ENCODE measurements at regions not wholly inside any gene's neighbourhood (a gene's known extent, or its start where the extent isn't known, plus 50 kb on each side); places are given as distances from the start of the nearest gene placed in this dataset.

DNA sequence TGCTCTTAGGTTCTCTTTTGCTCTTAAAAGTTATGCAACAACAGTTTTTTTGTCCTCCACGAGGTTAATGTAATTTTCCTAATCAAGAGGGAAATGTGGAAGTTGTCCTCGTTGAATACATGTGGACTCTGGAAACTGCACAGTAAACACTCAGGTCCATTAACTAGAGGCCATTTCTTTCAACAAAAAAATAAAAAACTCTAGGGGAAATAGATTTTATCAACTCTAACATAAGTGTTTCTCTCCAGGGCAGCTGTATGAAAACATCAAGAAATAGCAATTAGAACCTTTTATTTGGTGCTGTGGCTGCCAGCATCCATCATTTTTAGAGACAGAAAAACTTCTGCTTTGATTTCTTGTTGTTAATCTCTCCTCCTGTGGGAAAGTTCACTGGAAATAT lies 288.6 kb downstream of the ICE1 start:
- peak in 1 of 2 experiments; percentile 85 for DNase-seq

DNA sequence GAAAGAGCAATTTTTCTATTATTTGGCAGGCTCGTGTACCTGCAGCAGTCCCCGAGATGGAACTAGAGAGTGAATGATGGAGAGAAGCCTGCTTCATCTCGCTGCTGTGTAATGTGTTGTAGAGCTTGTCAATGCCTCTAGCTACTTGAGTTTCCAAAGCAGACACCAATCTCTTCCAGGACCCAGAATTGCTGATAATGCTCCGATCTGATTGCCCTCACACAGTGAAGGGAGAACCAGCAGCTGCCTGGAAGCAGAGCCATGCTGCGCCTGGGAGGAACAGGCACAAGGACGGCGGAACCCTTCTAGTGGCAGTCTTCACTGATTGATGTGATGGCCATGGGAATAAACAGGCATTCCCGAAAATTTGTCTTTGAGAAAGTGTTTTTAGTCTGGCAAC lies 288.0 kb downstream of the ICE1 start:
- DNase-seq, result peak; percentile 29 to 62

DNA sequence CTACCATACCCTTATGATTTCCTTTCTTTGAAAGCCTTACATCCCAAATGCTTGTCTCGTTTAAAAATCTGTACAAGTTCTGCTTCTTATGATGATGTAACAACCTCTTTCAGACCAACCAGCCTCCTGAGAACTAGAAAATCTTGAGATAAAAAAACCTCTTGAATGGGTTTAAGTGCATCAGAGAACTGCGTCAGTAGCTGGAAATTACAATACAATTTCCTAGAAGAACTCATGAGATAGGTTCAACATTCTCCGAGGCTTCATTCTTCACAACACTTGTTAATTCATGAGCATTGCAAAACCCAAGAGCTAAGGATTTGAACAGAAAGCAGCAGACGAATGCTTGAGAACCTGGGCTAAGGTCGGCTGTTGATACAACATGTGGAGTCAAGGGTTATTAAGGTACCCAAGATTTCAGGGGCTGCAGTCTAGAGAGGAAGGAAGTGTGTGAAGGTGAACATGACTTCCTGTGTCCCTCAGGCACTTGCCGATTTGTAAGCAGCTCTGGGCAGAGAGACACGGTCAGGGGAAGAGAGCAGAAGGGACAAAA lies 286.0 kb downstream of the ICE1 start:
- no peak for DNase-seq

DNA sequence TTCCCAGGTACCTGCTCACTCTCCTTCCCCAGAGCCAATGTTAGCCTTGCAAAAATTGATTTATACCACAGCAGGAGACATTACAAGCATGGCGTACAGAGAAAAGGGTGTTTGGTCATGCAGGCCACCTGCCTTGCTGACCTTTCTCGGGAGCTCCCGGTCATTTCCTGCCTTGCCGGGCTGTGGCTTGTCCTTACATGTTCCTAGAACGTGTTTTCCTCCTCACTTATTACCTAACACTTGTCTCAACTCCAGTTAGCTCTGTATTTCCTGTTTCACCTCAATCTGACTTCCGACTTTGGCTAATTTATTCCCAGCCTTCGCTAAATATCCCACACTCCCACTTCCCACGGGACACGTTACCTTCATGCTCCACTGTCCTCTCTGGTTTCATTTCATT lies 282.5 kb downstream of the ICE1 start:
- no peak for DNase-seq

DNA sequence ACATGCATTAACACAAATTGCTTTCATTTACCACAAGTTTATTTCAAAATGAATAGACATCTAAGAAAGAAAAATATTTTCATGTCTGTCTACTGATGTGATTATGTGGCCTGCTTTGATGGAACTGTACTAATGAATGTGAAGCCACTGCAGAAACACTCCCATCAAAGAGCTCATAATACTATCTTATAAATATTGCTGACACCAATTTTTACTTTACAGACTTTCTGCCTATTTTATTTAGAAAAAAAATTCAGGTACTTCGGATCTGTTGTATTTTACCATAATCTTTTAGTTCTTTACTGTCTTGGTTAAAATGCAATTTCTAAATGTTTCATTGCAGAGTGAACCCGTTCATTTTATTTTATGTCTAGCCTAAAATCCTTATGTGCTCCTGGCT lies 281.9 kb downstream of the ICE1 start:
- no peak for DNase-seq

DNA sequence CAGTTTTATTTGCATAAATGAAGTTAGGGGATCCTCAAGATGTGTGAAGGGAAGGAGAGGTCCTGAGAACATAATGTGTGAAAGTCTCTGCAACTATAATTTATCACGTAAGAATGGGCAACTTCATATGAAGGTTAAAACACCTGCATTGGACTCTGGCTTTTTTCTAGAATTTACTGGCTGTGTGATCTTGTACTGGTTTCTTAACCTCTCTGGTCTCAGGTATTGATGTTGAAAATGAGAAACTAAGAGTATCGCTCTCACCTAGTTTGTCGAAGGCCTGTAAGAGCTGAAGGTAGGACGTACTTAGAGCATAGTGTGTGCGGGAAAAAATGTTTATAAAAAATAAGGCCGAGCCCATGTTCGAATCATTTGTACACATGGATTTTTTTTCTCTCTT lies 280.5 kb downstream of the ICE1 start:
- DNase-seq, result no peak

DNA sequence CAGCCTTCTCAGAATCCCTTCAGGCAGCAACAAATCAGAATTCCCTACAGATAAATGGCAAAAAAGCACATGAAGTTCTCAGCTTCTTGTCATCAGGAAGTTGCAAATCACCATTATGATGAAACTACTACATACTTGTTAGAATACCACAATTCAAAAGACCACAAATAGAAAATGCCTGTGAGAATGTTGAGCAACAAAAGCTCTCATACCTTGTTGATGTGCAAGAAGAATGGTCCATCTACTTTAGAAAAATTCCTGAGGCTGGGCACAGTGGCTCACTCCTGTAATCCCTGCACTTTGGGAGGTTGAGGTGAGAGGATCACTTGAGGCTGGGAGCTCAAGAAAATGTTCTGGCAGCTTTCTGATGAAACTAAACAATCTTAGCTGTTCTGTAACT lies 278.1 kb downstream of the ICE1 start:
- no peak for DNase-seq

DNA sequence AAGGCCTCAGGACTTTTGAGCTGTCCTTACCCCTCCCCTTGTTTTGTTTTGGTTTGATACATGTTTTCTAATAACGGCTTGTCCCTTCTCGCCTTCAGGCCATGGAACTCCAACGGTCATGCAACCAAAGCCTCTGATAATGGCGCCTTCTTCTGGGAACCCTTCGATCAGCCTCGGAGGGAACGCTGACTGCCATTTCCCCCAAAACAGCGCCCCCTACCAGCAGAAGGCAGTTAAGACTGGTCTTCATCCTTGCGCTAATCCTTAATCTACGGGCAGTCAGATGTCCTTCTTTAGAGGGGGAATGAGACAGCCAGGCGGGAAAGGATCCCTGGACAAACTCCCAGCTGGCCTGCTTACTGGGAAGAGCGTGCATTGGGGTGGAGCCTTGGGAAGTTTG lies 276.6 kb downstream of the ICE1 start:
- DNase-seq, result no peak

DNA sequence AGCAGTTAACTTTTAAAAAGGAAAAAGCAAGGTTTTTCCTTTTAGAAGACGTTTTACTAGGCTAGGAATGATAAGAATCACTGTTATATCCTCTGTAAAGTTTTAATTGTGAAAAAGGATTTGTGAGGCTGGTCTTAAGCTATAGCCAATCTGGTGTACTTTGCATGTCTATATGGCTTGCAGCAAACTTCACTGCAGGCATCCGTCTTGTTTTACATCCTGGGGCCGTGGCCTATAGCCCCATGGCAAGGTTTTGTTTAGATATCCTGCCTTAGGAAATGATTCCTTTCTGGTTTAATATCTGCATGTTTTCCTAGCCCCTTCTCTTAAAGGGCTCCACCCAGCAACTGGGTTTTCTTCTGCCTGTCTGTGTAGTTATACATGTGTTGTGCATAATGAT lies 272.8 kb downstream of the ICE1 start:
- DNase-seq, result no peak

DNA sequence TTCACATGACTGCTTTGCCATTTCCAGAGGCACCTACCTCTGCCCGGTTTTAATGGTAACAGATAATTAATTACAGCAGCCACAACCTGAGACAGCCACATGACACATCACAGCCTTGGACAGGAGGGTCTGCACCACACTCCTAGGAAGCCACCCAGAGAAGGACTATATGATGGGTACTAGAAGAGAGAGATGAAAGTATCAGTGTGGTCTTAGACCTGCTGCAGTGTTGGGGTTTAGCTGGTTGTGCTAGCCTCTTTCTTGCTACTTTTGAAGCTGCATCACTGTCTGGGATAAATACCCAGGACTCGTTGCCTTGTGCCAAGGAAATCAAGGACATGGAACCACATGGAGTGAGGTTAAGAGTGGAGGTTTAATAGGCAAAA lies 266.4 kb downstream of the ICE1 start:
- DNase-seq, result no peak

DNA sequence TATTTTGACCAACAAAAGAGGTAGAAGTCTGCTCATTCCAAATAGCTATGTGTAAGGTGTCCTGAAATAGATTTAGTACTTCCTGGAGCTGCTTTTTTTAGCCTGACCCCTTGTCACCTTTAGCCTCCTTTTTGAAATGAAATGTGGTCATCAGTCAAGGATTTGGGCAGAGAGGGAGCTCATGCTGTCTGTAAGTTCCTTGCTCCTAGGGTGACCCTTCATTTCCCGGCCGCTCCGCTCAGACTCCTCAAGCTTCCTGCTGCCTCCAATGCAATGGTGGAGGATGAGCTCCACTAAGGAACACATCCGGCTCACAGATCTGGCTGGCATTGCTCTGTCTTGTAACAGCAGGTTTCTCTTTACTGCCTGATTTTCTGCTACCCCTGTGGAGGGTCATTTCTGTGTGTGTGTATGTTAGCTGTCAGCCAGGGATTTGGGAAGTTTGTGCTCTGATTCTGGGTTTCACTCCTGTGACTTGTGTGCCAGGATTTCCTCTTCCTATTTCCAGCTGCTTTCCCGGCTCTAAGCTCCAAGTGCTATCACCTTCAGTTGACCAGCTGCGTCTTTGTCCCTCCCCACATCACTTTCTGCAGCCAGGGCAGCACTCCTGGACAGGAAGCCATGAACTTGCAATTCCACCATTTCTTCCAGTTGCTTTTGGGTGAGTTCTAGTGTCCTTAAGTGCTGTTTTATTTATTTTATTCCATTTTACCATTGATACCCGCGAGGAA lies 265.9 kb downstream of the ICE1 start:
- DNase-seq, result no peak

DNA sequence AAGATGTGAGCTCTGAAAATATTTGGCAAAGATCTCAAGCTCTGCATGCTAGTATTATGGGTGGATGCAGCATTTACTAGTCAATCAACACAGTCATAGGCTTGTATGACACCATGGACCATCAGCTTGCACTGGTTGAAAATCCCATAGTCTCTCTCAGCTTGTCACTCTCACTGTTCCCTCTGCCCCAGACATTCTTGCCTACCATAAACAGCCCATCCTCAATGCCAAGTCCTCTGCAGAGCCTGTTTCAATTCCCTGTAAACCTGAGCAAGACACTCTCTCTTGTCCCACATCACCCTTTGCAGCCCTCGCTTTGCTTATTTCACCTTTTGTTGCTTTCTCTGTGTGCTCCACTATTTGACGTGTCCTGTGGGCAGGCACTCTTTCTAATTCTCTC lies 264.6 kb downstream of the ICE1 start:
- no peak for DNase-seq

DNA sequence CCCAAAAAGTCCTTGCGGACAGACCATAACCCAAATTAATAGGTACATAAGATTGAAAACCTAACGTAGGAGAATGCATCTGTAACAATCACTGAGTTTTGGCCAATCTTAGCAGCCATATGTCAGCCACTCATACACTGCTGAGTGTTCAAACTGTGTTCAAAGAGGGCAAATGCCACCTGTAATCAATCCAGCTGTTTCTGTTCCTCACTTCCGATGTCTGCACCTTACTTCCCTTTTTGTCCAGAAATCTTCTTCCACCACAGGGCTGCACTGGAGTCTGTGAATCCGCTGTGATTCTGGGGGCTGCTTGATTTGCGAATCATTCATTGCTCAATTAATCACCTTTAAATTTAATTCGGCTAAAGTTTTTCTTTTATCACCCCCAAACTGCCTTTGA lies 263.9 kb downstream of the ICE1 start:
- DNase-seq, result no peak

DNA sequence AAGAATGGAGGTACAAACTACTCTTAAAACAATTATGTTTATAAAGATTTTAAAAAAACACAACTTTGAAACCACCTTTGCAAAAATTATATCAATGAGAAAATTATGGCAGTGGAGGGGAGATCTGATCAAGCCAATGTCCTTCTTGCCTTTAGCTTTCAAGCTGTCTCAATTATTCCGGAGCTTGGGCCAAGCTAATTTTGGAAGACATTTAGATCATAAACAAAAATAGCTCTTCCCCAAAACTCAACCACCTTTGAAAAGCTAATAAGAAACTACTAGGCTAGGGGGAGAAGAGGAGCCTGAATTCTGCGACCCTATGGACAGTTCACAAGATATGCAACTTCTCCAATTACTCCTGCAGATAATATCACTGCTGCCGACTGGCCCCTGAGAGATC lies 263.3 kb downstream of the ICE1 start:
- DNase-seq, result no peak

DNA sequence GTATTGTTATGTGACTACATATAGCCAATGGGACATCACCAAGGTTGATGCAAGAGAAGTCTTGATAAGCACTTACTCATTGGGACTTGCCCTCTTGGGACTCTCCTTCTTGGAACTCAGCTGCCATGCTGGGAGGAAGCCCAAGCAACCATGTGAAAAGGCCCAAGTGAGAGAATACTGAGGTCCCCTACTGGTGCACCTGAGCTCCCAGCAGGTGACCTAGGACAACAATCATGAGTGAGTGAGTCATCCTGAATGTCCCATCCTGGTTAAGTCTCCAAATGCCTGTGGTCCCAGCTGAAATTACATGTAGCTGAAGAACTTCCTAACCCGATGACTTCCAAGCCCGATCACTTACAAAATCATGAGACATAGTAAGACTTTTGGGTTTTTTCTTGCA lies 260.7 kb downstream of the ICE1 start:
- DNase-seq, result no peak

DNA sequence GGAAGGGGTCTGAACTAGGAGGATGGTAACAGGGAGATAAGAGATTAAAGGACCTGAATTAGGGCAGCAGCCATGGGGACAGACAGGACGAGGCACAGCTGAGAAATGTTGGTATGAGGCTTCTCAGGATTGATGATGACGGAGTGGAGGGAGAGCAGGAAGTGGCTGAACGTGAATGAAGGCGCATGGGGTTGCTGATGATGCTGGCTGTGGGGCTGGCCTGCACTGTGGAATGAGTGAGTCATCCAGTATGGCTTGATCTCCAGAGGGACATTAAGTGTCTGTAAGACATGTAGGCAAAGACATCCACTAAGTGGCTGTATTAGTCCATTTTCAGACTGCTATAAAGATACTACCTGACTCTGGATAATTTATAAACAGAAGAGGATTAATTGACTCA lies 256.4 kb downstream of the ICE1 start:
- DNase-seq, result no peak

DNA sequence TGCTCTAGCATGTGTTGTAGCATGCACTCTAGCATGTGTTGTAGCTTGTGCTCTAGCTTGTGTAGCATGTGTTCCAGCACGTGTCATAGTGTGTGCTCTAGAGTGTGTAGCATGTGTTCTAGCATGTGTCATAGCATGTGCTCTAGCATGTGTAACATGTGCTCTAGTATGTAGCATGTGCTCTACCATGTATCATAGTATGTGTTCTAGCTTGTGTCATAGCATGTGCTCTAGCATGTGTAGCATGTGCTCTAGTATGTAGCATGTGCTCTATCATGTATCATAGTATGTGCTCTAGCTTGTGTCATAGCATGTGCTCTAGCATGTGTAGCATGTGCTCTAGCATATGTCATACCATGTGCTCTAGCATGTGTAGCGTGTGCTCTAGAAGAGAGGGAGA lies 255.3 kb downstream of the ICE1 start:
- DNase-seq, result no peak

DNA sequence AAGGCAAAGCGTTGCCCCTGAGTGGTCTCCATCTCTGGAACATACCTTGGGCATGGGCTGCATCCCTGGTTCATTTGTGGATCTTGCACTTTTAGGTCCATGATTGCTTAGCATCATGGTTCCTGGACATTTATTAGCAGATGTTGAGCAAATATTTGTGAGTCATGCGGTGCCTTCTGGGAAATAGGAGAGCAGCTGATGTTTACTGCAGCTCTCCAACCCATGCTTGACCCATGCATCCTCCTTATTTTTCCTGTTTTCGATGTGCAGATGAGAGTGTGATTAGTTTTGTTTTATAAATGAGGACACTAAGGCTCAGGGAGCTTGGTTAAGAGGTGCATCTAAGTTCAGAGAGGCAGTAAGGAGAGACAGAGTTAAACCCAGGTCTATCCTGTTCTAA lies 253.7 kb downstream of the ICE1 start:
- no peak for DNase-seq

DNA sequence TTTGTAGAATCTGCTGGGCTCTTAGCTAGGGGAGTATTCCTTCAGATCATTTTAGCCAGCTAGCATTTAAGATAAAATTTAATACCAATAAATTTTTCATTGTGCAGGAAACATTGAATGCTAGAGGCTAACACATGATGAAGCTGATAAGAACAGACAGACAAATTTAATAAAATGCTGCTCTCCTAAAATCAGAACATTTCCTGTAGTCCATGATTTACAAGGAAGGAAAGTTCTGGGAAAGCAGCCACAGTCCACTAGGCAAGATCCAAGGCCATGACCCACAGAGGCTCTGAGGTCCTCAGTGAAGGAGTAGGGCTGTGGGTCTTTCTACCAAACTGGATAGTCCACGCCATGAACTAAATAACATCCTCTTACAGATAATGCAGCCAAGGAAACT lies 253.0 kb downstream of the ICE1 start:
- no peak for DNase-seq

DNA sequence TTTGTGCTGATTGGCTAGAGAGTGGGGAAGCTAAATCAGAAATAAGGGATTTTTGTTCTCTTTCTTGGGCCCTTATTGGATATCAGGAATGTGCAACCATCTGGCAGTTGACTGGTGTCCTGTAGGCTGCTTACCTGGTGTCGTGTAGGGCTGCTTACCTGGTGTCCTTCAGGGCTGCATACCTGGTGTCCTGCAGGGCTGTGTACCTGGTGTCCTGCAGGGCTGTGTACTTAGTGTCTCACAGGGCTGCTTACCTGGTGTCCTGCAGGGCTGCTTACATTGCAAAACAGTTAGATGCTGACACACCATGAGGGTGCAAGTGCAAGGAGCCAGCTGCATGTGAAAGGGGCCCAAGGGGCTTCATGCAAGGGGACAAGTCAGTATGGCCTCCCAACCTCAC lies 249.3 kb downstream of the ICE1 start:
- DNase-seq, result no peak

DNA sequence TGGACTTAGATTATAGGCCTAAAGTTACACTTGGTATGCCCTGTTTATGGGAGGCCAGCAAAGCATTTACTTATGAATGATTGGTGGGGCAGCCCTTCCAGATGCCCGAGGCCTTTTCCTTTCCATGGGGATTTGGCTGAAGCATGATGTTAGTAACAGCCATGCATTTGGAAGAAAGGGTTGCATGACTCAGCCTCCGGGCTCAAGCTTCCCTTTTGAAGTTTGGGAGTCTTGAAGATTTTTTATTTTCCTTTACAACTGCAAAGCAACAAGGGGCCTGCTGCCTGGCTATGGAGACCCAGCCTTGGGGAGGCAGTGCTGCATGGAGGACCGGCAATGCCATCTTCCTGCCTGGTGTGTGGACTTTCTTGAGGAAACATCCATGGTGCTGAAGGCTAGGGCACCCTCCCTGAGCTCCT lies 244.7 kb downstream of the ICE1 start:
- no peak for DNase-seq

DNA sequence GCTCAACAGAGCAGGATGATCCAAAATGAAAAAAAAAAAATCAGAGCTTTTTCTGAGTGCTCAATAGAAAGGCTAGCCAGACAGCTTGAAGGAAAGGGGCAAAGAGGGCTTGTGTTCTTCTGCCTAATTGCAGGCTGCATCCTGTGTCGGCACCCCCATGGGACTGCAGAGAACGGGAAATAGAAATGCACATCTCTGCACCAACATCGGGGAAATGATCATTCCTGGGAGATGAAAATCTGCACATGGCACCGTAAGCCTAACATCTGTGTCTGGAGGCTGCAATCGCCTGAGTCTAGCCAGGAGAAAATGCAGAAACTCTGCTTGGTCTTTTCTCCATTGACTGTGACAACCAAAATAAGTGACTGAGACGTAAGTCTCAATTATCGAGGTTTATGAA lies 243.9 kb downstream of the ICE1 start:
- DNase-seq, result no peak

DNA sequence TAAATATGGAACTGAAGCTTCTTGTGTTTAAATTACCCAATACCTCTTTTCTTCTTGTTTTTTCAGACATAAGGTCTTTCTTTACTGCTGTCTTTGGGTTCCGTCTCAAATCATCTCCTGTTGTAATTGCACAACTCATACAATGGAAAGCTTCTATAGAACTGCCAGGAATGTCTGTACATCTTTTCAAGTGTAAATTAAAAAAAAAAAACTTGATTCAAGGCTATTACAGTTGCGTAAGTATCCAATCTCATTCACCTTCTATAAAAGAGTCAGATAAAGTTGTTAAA lies 243.5 kb downstream of the ICE1 start:
- DNase-seq, result no peak

DNA sequence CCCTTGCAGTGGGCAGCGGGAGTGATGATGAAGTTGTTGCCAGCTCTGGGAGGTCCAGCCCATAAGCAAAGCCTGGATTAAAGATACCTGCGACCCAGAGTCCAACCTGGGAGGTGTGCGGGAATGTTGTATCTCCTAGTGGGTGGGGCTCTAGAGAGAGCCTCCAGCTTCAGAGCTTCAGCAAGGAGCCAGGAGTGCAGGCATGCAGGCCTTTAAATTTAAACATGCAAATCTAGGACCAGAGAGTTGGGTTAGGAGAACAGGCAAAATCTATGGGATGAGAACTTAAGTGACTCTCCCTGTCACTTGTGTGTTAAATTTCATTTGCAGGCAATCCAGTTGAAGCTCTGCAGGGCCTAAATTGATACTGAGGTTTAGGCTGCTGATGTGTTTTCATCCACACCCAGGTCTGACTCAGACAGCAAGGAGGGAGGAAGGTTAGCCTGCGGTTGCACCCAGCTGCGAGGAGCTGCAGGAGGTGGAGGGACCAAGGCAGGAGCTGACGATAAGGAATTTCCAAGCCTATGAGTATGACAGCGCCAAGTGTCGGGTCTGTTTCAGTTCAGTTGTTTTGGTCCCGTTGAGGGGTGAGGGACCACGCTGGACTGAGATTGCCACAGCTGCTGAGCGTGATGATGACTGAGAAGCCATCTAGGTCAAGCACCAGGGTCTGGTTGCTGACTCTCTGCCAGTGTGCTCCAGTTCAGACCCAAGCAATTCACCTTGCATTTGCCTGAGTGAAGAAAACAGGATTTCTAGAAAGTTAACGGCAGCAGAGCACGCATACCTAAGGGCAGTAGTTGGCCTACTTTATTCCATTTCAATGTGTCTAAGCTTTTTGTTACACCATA lies 243.0 kb downstream of the ICE1 start:
- no peak for DNase-seq
